ENCODE measurements at regions not wholly inside any gene's neighbourhood (a gene's known extent, or its start where the extent isn't known, plus 50 kb on each side); places are given as distances from the start of the nearest gene placed in this dataset.

- TF ChIP-seq CTCF (IDR thresholded peaks at IDR 0.05) = no peak
Observed at GRCh38 chr6:164107297-164107995, 692.9 kb downstream of the QKI start.

- TF ChIP-seq CTCF (IDR thresholded peaks at IDR 0.05) = peak; percentile 43
Observed at GRCh38 chr6:164106345-164106769, 691.8 kb downstream of the QKI start.

- no peak for TF ChIP-seq CTCF (IDR thresholded peaks at IDR 0.05)
Observed at GRCh38 chr6:164105705-164106104, 691.2 kb downstream of the QKI start.

GRCh38 chr6:164104432-164104831, 689.9 kb downstream of the QKI start:
- TF ChIP-seq CTCF (IDR thresholded peaks at IDR 0.05) = no peak

GRCh38 chr6:164102693-164103092, 688.2 kb downstream of the QKI start:
- no peak for TF ChIP-seq CTCF (IDR thresholded peaks at IDR 0.05)

GRCh38 chr6:164101859-164102258, 687.3 kb downstream of the QKI start:
- TF ChIP-seq CTCF (IDR thresholded peaks at IDR 0.05) = no peak

- no peak for TF ChIP-seq CTCF (IDR thresholded peaks at IDR 0.05)
Observed at GRCh38 chr6:164099269-164099865, 684.8 kb downstream of the QKI start.
